NB4 (cell line): ENCODE measurements at regions not wholly inside any gene's neighbourhood (a gene's known extent, or its start where the extent isn't known, plus 50 kb on each side); places are given as distances from the start of the nearest gene placed in this dataset.

Source experiments
- DNase-seq: peaks from one replicate; pipeline ENCODE4 v3.0.0; 2010; ENCODE audit warnings: low read depth
- H3K4me3 ChIP-seq: one replicate; pipeline ENCODE4 v1.5.1; 2011; ENCODE audit warnings: mild to moderate bottlenecking, low read depth, low read length, moderate library complexity
- CTCF ChIP-seq: IDR thresholded peaks from one replicate; pipeline ENCODE4 v1.5.1; 2012; ENCODE audit warnings: low read depth, low read length
- MAX ChIP-seq: IDR thresholded peaks from 2 replicates; pipeline ENCODE4 v1.6.1; 2011; ENCODE audit warnings: low read depth, low read length
- MYC ChIP-seq: IDR thresholded peaks from 2 replicates; pipeline ENCODE4 v1.6.1; 2011; ENCODE audit warnings: low read depth, low read length
- POLR2A ChIP-seq: IDR thresholded peaks from 2 replicates; pipeline ENCODE4 v1.6.1; 2011; ENCODE audit warnings: mild to moderate bottlenecking; ENCODE audit not compliant: insufficient read length; ENCODE audit errors: extremely low read depth

DNA sequence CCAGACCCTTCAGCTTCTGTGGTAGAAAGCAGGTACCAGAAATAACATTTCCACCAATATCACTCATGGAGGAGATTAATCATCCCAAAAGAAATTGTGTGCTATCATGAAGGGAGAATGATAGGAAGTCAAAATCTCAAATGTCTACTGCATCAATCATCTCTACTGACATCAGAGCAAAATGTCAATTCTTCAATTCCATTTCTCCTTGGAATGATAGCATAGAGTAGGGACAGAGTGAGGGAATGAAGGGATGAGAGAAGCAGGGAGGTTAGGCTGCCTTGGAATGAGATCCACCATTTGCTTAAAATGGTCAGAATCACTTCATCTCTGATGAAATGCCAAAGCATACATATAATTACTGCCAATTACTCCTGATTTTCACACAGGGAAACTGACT is 371.8 kb upstream of the ACVR2A start:
- no peak overlapping the region for H3K4me3 ChIP-seq
- no peak for DNase-seq
- TF ChIP-seq POLR2A (no peak), MAX (no peak), CTCF (no peak), MYC (no peak)

DNA sequence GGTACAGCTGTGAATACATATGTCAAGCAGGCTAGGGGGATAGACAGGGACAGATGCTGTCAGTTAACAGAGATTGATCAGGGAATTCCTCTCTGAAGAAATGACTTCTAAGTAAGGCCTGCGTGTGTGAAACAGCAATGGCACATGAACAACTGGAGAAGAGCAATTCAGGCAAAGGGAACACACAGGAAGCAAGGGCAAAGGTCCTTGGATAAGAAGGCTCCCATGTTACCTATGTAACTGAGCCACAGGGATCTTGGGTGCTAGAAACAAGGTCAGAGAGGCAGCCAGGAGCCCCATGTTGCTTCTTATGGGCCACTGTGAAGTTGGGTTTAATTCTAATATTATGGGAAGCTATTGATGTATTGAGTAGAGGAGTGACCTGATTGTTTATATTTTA is 373.7 kb upstream of the ACVR2A start:
- H3K4me3 ChIP-seq = no peak overlapping the region
- no peak for DNase-seq
- TF ChIP-seq MYC (no peak), CTCF (no peak), POLR2A (no peak)

GRCh38 chr2:147469471-147469870 is 375.4 kb upstream of the ACVR2A start:
- TF ChIP-seq POLR2A (no peak), MAX (no peak), CTCF (no peak), MYC (no peak)
- DNase-seq = no peak
- no peak overlapping the region for H3K4me3 ChIP-seq

- DNase-seq = no peak
- TF ChIP-seq MYC = no peak
- TF ChIP-seq POLR2A = no peak
- no peak for TF ChIP-seq MAX
- no peak for TF ChIP-seq CTCF
- H3K4me3 ChIP-seq = no peak overlapping the region
Measured at GRCh38 chr2:147468963-147469362, 375.9 kb upstream of the ACVR2A start.

DNA sequence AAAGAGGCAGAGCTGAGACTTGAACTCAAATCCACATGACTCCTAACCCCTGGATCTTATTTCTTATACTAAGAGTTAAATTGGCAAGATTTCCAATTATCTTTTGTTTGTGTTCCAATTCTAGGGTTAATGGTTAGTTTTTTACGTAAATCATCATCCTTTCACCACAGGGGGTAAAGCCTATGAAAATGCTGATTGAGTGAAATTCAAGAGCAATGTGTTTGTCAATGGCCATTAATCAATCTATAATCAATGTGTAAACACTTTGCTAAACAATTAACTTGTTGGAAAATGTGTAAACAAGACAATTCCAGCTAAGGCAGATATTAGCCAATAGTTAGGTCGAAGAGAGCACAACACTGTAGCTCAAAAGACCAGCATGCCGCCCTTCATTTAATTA is 376.5 kb upstream of the ACVR2A start:
- no peak overlapping the region for H3K4me3 ChIP-seq
- no peak for DNase-seq
- TF ChIP-seq CTCF (no peak), MAX (no peak), MYC (no peak), POLR2A (no peak)

GRCh38 chr2:147467441-147467840 is 377.4 kb upstream of the ACVR2A start:
- DNase-seq = no peak
- H3K4me3 ChIP-seq = no peak overlapping the region
- no peak for TF ChIP-seq POLR2A
- no peak for TF ChIP-seq CTCF
- no peak for TF ChIP-seq MAX
- no peak for TF ChIP-seq MYC
